GM12872 (cell line): ENCODE measurements at regions not wholly inside any gene's neighbourhood (a gene's known extent, or its start where the extent isn't known, plus 50 kb on each side); places are given as distances from the start of the nearest gene placed in this dataset.

Experiments used
- CTCF ChIP-seq: IDR thresholded peaks from 3 replicates; pipeline ENCODE4 v1.5.1; 2011; ENCODE audit warnings: low read depth, mild to moderate bottlenecking, low read length, moderate library complexity; ENCODE audit not compliant: insufficient read depth

- TF ChIP-seq CTCF: no peak
These were observed 523.9 kb upstream of the PCDH9 start for GRCh38 chr13:67754012-67754411.

DNA sequence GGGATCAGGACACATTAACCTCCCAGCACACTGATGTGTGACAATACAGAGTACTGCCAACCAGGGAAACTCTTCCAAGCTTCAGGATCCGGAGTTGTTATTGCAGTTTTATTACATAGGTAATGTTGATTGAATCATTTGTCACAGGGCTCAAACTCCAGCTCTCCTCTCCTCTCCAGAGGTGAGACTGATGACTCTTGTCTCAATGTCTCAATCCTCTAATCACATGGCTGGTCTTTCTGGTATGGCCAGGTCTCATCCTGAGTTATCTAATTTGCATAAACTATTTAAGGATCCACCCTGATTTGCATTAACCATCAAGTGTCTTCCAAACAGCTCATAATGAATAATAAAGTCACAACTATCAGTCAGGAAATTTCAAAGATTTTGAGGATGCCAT, 522.6 kb upstream of the PCDH9 start:
- no peak for TF ChIP-seq CTCF

- TF ChIP-seq CTCF: no peak
These were observed 512.3 kb upstream of the PCDH9 start for GRCh38 chr13:67742478-67742877.

DNA sequence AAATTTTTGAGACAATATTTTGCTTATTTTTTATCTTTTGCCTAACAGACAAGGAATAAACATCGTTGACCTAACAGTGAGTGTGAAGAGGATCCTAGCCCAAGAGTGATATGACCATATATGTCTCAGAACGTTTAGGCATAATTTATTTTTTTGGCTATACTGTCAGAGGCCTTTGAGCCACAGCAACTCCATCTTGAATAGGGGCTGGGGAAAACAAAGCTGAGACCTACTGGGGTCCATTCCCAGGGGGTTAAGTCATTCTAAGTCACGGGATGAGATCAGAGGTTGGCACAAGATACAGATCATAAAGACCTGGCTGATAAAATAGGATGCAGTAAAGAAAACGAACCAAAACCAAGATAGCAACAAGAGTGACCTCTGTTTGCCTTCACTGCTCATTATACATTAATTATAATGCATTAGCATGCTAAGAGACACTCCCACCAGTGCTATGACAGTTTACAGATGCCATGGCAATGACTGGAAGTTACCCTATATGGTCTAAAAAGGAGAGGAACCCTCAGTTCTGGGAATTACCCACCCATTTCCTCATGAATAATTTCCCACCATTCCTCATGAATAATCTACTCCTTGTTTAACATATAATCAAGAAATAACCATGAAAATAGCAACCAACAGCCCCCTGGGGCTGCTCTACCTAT, 510.9 kb upstream of the PCDH9 start:
- TF ChIP-seq CTCF: no peak

GRCh38 chr13:67736646-67737420, 506.7 kb upstream of the PCDH9 start:
- no peak for TF ChIP-seq CTCF

DNA sequence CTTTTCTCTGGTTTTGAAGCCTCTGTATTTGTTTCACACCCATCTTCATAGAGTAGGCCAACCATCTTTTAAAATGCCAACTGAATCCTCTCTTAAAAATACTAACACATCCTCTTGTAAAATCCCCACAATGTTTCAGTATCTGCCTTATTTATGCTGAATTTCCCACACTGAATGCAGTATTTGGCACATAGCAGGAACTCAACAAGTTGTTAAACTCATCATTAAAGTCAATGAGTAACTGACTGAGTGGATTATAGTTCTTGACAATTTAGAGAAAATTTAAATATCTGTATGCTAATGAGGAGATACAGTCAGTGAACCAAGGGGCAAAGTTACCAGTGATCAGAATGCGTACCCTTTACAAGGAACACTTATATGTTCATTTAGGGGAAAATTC, 505.5 kb upstream of the PCDH9 start:
- TF ChIP-seq CTCF: no peak

GRCh38 chr13:67726979-67727378, 496.8 kb upstream of the PCDH9 start:
- TF ChIP-seq CTCF: no peak
